Epithelial cell of esophagus (primary cell): ENCODE measurements at regions not wholly inside any gene's neighbourhood (a gene's known extent, or its start where the extent isn't known, plus 50 kb on each side); places are given as distances from the start of the nearest gene placed in this dataset.

Source experiments
- DNase-seq: peaks from one replicate; pipeline ENCODE4 v3.0.0; 2010; ENCODE audit warnings: low read depth
- H3K4me3 ChIP-seq: 2 replicates; pipeline ENCODE4 v1.5.1; 2011; ENCODE audit warnings: mild to moderate bottlenecking, low read length, control low read depth
- TF ChIP-seq, protein P1 (sequence below): IDR thresholded peaks from 2 replicates; pipeline ENCODE4 v1.5.1; 2011; ENCODE audit warnings: low read depth, mild to moderate bottlenecking, low read length, control low read depth, inconsistent platforms; ENCODE audit not compliant: insufficient read depth; ENCODE audit errors: missing control alignments

DNA sequence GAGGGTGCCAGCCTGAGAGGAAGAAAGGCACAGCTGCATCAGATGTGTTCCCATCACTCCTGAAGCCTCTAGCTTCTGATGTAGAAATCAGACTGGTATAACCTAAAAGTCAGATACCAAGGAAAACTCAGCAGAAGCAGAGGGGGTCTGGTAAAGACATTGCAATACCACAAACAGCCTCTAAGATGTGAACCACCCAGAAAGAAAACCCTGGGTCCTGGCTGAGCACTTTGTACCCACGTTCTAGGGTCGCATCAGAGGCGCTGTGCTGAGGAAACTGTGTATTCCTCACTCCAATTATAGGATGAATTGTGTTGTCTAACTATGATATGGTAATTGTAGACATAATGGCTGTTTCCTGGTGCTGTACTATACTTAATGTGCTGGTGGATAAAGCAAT is 275.6 kb downstream of the IRX2 start:
- H3K4me3 ChIP-seq, result no peak overlapping the region
- TF ChIP-seq, protein P1, sequence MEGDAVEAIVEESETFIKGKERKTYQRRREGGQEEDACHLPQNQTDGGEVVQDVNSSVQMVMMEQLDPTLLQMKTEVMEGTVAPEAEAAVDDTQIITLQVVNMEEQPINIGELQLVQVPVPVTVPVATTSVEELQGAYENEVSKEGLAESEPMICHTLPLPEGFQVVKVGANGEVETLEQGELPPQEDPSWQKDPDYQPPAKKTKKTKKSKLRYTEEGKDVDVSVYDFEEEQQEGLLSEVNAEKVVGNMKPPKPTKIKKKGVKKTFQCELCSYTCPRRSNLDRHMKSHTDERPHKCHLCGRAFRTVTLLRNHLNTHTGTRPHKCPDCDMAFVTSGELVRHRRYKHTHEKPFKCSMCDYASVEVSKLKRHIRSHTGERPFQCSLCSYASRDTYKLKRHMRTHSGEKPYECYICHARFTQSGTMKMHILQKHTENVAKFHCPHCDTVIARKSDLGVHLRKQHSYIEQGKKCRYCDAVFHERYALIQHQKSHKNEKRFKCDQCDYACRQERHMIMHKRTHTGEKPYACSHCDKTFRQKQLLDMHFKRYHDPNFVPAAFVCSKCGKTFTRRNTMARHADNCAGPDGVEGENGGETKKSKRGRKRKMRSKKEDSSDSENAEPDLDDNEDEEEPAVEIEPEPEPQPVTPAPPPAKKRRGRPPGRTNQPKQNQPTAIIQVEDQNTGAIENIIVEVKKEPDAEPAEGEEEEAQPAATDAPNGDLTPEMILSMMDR, result no peak
- DNase-seq, result no peak

DNA sequence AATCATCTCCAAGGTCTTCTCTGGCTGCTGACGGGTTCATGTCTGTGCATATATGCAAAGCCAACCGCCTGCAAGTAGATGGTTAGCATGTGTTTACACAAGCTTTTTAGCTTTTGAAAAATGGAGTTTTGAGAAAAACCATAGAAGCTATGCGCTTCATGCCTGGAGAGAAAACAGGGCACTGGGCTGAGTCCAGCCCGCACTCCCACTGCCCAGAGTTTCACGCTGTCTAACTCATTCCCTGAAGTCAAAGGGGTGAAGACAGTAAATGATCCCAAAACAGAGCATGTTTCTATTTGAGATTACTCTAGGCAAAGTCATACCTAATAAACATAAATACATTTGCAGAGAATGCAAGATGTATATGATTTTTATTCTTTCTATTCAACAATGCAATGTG is 278.8 kb downstream of the IRX2 start:
- no peak for DNase-seq
- TF ChIP-seq, protein P1, result no peak

DNA sequence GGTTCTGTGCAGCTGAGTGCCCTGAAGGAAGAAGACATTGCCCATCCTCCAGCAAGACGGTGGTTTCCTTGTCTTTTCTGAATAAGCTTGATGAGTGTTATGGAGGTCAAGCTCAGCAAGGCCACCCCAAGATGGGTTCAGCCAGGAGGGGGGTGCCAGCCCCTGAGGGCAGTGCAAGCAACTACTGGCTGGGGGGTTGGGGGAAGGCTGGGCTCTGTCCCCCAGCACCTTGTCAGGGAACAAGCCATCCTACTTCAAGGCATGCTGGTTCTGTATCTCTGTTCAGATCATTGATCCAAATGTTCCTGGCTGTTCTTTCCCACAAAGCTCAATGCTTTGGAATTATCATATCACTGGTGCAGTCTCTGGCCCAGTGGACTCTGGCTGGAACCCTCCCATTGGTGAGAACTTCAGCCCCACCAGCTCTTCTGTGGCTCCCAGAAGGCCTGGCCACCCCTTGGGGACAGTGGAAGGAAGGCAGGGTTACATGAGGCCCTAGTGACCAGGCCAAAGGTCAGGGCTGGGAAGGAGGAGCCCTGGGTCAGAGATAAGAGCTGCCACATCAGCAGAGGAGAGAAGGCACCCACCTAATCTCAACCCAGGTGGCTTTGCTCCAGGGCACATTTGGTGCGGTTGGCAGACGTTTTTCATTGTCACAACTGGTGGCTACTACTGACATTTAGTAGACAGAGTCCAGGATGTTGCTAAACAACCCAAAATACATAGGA is 280.2 kb downstream of the IRX2 start:
- no peak overlapping the region for H3K4me3 ChIP-seq
- no peak for DNase-seq
- TF ChIP-seq, protein P1, result no peak

More for the DNA sequence above, 278.8 kb downstream of the IRX2 start:
- H3K4me3 ChIP-seq, result no peak overlapping the region

DNA sequence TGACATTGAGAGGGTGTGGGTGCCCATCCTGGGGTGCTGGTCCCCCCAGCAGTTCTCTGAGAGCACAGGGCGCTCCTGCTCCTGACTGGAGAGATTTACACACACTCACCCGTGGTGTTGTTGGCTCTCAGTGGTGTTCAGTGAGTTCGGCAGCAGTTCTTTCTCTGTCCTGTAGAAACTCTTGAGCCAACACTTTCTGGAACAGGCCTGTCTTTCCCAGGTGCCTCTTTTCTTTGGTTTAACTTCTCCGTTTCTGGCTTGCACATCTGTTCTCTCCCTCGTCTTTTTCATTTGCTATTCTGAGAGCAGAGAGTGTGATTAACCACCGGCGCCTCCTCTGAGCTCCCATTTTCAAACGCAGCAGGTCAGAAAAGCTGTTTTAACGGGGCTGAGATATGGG is 284.5 kb downstream of the IRX2 start:
- TF ChIP-seq, protein P1, result no peak
- H3K4me3 ChIP-seq, result no peak overlapping the region
- no peak for DNase-seq

DNA sequence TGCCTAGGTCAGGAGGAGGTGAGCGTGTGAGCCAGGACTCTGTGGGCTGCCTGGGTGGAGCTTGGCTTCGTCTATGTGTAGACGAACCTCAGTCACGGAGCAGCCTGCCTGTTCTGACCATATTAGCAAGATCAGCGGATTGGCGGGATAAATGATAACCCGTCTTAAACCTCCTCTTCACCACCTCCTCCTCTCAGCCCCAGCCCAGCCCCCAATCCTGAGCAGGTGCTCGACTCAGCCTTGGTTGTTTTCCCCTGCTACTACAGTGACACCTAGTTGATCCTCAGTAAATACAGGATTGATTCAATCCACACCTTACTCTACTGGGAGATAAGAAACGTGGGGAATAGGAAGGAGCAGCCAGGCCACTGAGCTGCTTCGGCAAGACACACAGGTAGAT is 286.1 kb downstream of the IRX2 start:
- TF ChIP-seq, protein P1, result no peak
- H3K4me3 ChIP-seq, result no peak overlapping the region
- DNase-seq, result no peak

DNA sequence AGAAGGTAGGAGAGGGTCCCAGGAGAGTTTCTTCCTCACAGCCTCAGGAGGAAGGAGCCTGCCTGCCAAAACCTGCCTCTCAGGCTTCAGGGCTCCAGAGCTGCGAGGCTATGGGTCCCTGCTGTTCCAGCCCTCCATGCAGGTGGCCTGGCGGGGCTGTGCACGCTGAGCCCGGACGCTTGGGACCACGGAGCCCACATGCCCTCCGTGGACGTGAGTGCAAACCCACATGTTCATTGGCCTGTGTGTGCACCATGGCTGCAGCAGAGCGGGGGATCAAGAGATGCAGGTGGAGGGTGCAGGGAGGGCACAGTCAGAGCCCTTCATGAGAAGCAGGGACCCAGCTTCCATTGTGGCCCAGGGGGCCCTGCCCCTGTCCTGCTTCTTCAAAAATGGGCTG is 287.3 kb downstream of the IRX2 start:
- no peak overlapping the region for H3K4me3 ChIP-seq
- DNase-seq, result no peak
- TF ChIP-seq, protein P1, result no peak

DNA sequence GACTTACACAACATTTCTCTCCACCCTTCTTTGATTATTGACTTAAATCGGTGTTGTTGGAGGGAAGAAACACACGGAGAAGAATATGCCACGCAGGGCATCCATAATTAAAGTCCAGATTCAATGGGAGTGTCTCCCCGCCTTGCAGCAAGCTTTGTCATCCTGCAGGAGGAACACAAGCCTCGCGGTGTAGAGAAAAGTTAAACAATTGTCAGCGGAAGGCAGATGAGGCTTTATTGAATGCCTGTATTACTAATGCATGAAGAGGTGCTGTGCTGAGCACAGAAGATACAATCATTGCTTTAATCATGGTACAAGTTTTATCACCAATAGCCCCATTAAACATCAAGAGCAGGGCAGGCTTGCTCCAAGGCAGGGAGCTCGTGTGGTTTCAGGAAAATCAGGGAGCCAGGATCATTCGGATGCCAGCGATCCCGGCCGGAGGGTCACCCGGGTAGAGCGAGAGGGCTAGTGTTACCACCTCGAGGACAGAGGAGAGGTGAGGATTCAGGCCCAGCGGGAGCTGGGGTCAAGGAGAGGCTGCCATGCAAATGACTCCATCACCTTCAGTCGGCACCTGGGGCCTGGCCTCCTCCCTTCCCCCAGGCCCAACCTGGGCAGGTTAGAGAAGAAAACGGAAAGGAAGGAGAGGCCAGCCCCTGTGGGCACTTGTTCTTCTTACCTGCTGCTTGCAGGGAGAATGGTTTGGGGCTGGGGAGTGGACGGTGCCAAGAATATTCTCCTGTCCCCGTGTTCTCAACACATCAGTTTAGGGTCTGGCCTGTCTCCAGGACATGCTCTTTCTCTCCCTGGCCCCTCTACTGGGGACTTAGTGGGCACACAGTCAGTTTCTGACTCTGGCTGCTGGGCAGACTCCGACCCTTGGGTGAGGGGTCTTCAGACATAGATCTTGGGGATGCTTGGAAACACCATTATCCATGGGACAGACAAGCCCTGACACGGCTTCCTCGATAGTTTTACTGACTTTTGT is 289.5 kb downstream of the IRX2 start:
- no peak for DNase-seq
- TF ChIP-seq, protein P1, result no peak
- no peak overlapping the region for H3K4me3 ChIP-seq
